ENCODE measurements at regions not wholly inside any gene's neighbourhood (a gene's known extent, or its start where the extent isn't known, plus 50 kb on each side); places are given as distances from the start of the nearest gene placed in this dataset.

GRCh38 chr3:166697495-166697894, 682.6 kb downstream of the ZBBX start:
- 0% methylated on average over 1 of the region's 1 CpG for WGBS (ENCODE audit: insufficient coverage, low coverage, missing lambda C conversion rate)
- TF ChIP-seq ZKSCAN8 (CRISPR knock-in tag; IDR thresholded peaks at IDR 0.05) (no peak), MAFG (tag; conservative IDR thresholded peaks at IDR 0.05) (peak; percentile 37; the same call in 1 of the 2 replicates), PML (IDR thresholded peaks at IDR 0.05; ENCODE audit: low read length) (no peak), MAFF (IDR thresholded peaks at IDR 0.05; ENCODE audit: low read length) (peak; percentile 37), C11orf30 (IDR thresholded peaks at IDR 0.05; ENCODE audit: low read depth) (peak; percentile 16; the same call in 1 of the 2 replicates), ZNF316 (IDR thresholded peaks at IDR 0.05) (peak; percentile 50; the same call in 1 of the 2 replicates), MAFK (IDR thresholded peaks at IDR 0.05; ENCODE audit: low read length) (peak; percentile 34; the same call in 1 of the 2 replicates)
- Histone ChIP-seq H2AFZ (ENCODE audit: low read depth, low read length) (no peak overlapping the region), H3K4me1 (replicated peaks in 1 of 2; ENCODE audit: control insufficient read depth in 2 of 2, insufficient read depth in 2 of 2, low read length in 2 of 2) (no peaks in the 10 kb centered on the region), H3K9me3 (replicated peaks; ENCODE audit: control insufficient read depth, insufficient read depth, low read depth, low read length) (no peaks in the 10 kb centered on the region), H4K20me1 (replicated peaks; ENCODE audit: control insufficient read depth, insufficient read depth, low read length) (no peaks in the 10 kb centered on the region), H3K9ac (ENCODE audit: insufficient read depth in 1 of 2, low read depth in 2 of 2, low read length in 2 of 2) (no peak overlapping the region), H3K27ac (ENCODE audit: extremely low read depth, low read depth, low read length) (no peak overlapping the region), H3K36me3 (ENCODE audit: control insufficient read depth, insufficient read depth, low read length) (no peaks in the 10 kb centered on the region), H3K9me1 (ENCODE audit: control insufficient read depth, insufficient read depth, low read length) (no peaks in the 10 kb centered on the region), H3K79me2 (ENCODE audit: control insufficient read depth, insufficient read depth, low read length) (no peaks in the 10 kb centered on the region), H3K4me3 (no peak overlapping the region), H3K4me2 (ENCODE audit: insufficient read depth, low read length) (no peak overlapping the region), H3K27me3 (ENCODE audit: control insufficient read depth in 2 of 2, insufficient read depth in 2 of 2, low read length in 2 of 2) (no peaks in the 10 kb centered on the region)
- FAIRE-seq = no peak
- intact Hi-C loops (cut with micrococcal nuclease) = no loop called here
- no TSS peak for BruUV-seq (replicated peaks)
- no peak for DNase-seq (ENCODE audit: extremely low read depth in 1 of 4, low spot score in 3 of 4)
- ATAC-seq = no peak
- POLR2A ChIA-PET = no interaction called here
- CTCF ChIA-PET (ENCODE audit: low intra/inter-chr PET ratio) = no interaction called here
- in situ Hi-C loops (cut with MboI) = no loop called here

- Histone ChIP-seq H3K79me2 (ENCODE audit: control insufficient read depth, insufficient read depth, low read length) (no peaks in the 10 kb centered on the region), H3K27ac (ENCODE audit: extremely low read depth, low read depth, low read length) (no peak overlapping the region), H3K9me3 (replicated peaks; ENCODE audit: control insufficient read depth, insufficient read depth, low read depth, low read length) (no peaks in the 10 kb centered on the region), H3K9me1 (ENCODE audit: control insufficient read depth, insufficient read depth, low read length) (no peaks in the 10 kb centered on the region), H3K4me2 (ENCODE audit: insufficient read depth, low read length) (no peak overlapping the region), H2AFZ (ENCODE audit: low read depth, low read length) (no peak overlapping the region), H3K36me3 (ENCODE audit: control insufficient read depth, insufficient read depth, low read length) (no peaks in the 10 kb centered on the region), H4K20me1 (replicated peaks; ENCODE audit: control insufficient read depth, insufficient read depth, low read length) (no peaks in the 10 kb centered on the region), H3K4me3 (no peak overlapping the region), H3K4me1 (replicated peaks in 1 of 2; ENCODE audit: control insufficient read depth in 2 of 2, insufficient read depth in 2 of 2, low read length in 2 of 2) (no peaks in the 10 kb centered on the region), H3K9ac (ENCODE audit: insufficient read depth in 1 of 2, low read depth in 2 of 2, low read length in 2 of 2) (no peak overlapping the region), H3K27me3 (ENCODE audit: control insufficient read depth in 2 of 2, insufficient read depth in 2 of 2, low read length in 2 of 2) (no peaks in the 10 kb centered on the region)
- ATAC-seq (no peak), DNase-seq (ENCODE audit: extremely low read depth in 1 of 4, low spot score in 3 of 4) (no peak), FAIRE-seq (no peak)
- in situ Hi-C loops (cut with MboI) = no loop called here
- CTCF ChIA-PET (ENCODE audit: low intra/inter-chr PET ratio) = no interaction called here
- POLR2A ChIA-PET = no interaction called here
- BruUV-seq (replicated peaks) = no TSS peak
- intact Hi-C loops (cut with micrococcal nuclease) = no loop called here
- WGBS (ENCODE audit: insufficient coverage, low coverage, missing lambda C conversion rate) = 4% methylated on average over 2 of the region's 2 CpGs
- TF ChIP-seq DIDO1 (tag; IDR thresholded peaks at IDR 0.05; ENCODE audit: low read depth) (no peak), BMI1 (IDR thresholded peaks at IDR 0.05; ENCODE audit: low read length) (no peak), AFF4 (CRISPR knock-in tag; IDR thresholded peaks at IDR 0.05) (no peak), MAFG (tag; conservative IDR thresholded peaks at IDR 0.05) (peak; percentile 57), IRF2 (CRISPR knock-in tag; IDR thresholded peaks at IDR 0.05) (no peak), ZBTB49 (CRISPR knock-in tag; IDR thresholded peaks at IDR 0.05; ENCODE audit: borderline replicate concordance) (no peak)
These were observed 684.0 kb downstream of the ZBBX start for GRCh38 chr3:166696103-166696502.

Data from K562 (cell line).